CD4-positive, alpha-beta T cell treated with Interferon alpha-2 for 1 hour (primary cell): ENCODE measurements at regions not wholly inside any gene's neighbourhood (a gene's known extent, or its start where the extent isn't known, plus 50 kb on each side); places are given as distances from the start of the nearest gene placed in this dataset.
"Not testable (repeated sequence)": the region's sequence is repeated elsewhere in the genome, so short reads cannot be mapped to it uniquely, and the experiment has no call there.

Experiments
- DNase-seq, 2 donors: peaks; one replicate each; pipeline ENCODE4 v3.0.0-alpha.2; 2020 to 2022

GRCh38 chr4:111992351-111993168 is 152.7 kb upstream of the FAM241A start:
- DNase-seq = no peak

- no peak for DNase-seq
Observed at GRCh38 chr4:111994392-111994791, 150.9 kb upstream of the FAM241A start.

- DNase-seq = no peak
Observed at GRCh38 chr4:111997785-111998184, 147.5 kb upstream of the FAM241A start.

- DNase-seq = no peak
Observed at GRCh38 chr4:111999801-112000200, 145.5 kb upstream of the FAM241A start.

- DNase-seq = no peak
Observed at GRCh38 chr4:112001041-112001440, 144.2 kb upstream of the FAM241A start.

GRCh38 chr4:112002248-112002661 is 143.0 kb upstream of the FAM241A start:
- DNase-seq = no peak

- DNase-seq = no peak
Observed at GRCh38 chr4:112003231-112003907, 141.9 kb upstream of the FAM241A start.

GRCh38 chr4:112005027-112005426 is 140.2 kb upstream of the FAM241A start:
- DNase-seq = no peak

- no peak for DNase-seq
Observed at GRCh38 chr4:112007391-112007790, 137.9 kb upstream of the FAM241A start.

- DNase-seq = no peak
Observed at GRCh38 chr4:112015960-112016359, 129.3 kb upstream of the FAM241A start.

GRCh38 chr4:112023402-112023950 is 121.8 kb upstream of the FAM241A start:
- DNase-seq = no peak

- no peak for DNase-seq
Observed at GRCh38 chr4:112026058-112026457, 119.2 kb upstream of the FAM241A start.

- no peak for DNase-seq
Observed at GRCh38 chr4:112029771-112030171, 115.5 kb upstream of the FAM241A start.

GRCh38 chr4:112031712-112032328 is 113.4 kb upstream of the FAM241A start:
- peak in 1 of 2 donors; percentile 1 for DNase-seq

GRCh38 chr4:112036886-112037285 is 108.4 kb upstream of the FAM241A start:
- no peak for DNase-seq

GRCh38 chr4:112038861-112039260 is 106.4 kb upstream of the FAM241A start:
- DNase-seq = no peak

- not testable (repeated sequence) for DNase-seq
Observed at GRCh38 chr4:112049119-112049518, 96.1 kb upstream of the FAM241A start.

- no peak for DNase-seq
Observed at GRCh38 chr4:112053825-112054350, 91.4 kb upstream of the FAM241A start.

GRCh38 chr4:112055100-112055499 is 90.2 kb upstream of the FAM241A start:
- DNase-seq = no peak

GRCh38 chr4:112057470-112057869 is 87.8 kb upstream of the FAM241A start:
- no peak for DNase-seq

- DNase-seq = no peak
Observed at GRCh38 chr4:112058433-112058832, 86.8 kb upstream of the FAM241A start.

- DNase-seq = no peak
Observed at GRCh38 chr4:112060212-112060611, 85.0 kb upstream of the FAM241A start.

- no peak for DNase-seq
Observed at GRCh38 chr4:112061207-112061817, 83.9 kb upstream of the FAM241A start.
